Gastroesophageal sphincter (tissue), 3 donors: ENCODE measurements at regions not wholly inside any gene's neighbourhood (a gene's known extent, or its start where the extent isn't known, plus 50 kb on each side); places are given as distances from the start of the nearest gene placed in this dataset.

ENCODE experiments used
- POLR2A ChIP-seq, 2 donors: fragments of 450-650 bp; IDR thresholded peaks; one replicate each; pipeline ENCODE4 v1.6.1; 2017; ENCODE audit warnings: antibody characterized with exemption in 2 of 2, mild to moderate bottlenecking in 2 of 2, moderate library complexity in 1 of 2
- POLR2AphosphoS5 ChIP-seq: sonication (generic); formaldehyde crosslinking; IDR thresholded peaks from one replicate; pipeline ENCODE4 v1.6.1; 2017; ENCODE audit warnings: antibody characterized with exemption
- TF ChIP-seq, protein P1 (sequence below), 4 experiments: fragments of 200-600 bp in 2 of 4; fragments of 450-650 bp in 2 of 4; sonication (generic) in 1 of 4; IDR thresholded peaks; one replicate each; pipeline ENCODE4 v1.5.1; 2017 to 2019; ENCODE audit warnings: antibody characterized with exemption in 4 of 4, mild to moderate bottlenecking in 2 of 4, moderate library complexity in 2 of 4

DNA sequence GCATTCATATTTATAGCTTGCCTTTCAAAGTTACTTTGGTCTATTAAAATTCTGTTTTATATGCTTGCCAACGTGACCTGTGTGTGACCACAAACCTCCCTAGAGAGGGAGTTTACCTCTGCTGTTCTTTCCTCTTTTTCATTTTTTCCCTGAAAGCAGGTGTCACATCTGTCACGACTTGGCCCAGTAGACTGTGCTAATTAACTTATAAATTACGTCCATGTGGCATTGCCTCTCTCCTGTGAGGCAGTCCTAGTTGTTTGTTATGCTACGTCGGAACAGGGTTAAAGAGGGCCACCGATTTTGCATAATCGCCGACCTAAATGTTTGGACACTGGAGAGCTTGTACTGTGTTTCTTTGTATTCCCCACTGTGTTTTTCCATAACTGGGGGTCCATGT is 343.9 kb upstream of the FLRT2 start:
- TF ChIP-seq, protein P1, sequence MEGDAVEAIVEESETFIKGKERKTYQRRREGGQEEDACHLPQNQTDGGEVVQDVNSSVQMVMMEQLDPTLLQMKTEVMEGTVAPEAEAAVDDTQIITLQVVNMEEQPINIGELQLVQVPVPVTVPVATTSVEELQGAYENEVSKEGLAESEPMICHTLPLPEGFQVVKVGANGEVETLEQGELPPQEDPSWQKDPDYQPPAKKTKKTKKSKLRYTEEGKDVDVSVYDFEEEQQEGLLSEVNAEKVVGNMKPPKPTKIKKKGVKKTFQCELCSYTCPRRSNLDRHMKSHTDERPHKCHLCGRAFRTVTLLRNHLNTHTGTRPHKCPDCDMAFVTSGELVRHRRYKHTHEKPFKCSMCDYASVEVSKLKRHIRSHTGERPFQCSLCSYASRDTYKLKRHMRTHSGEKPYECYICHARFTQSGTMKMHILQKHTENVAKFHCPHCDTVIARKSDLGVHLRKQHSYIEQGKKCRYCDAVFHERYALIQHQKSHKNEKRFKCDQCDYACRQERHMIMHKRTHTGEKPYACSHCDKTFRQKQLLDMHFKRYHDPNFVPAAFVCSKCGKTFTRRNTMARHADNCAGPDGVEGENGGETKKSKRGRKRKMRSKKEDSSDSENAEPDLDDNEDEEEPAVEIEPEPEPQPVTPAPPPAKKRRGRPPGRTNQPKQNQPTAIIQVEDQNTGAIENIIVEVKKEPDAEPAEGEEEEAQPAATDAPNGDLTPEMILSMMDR (IDR thresholded peaks at IDR 0.05) = no peak
- TF ChIP-seq POLR2AphosphoS5 (no peak), POLR2A (IDR thresholded peaks at IDR 0.05) (no peak)
